ENCODE measurements at regions not wholly inside any gene's neighbourhood (a gene's known extent, or its start where the extent isn't known, plus 50 kb on each side); places are given as distances from the start of the nearest gene placed in this dataset.

- Mint-ChIP-seq H3K4me3 (peak overlapping the region; percentile 69), H3K4me1 (peaks cover 12% of the 10 kb centered on the region), H3K27ac (peak overlapping the region; percentile 64), H3K9me3 (ENCODE audit: insufficient read depth) (no peaks in the 10 kb centered on the region), H3K27me3 (no peaks in the 10 kb centered on the region)
- Histone ChIP-seq H3K4me3 (ENCODE audit: control extremely low read depth in 1 of 5, extremely low read depth in 1 of 5, insufficient read depth in 1 of 5, low read depth in 2 of 5, low read length in 4 of 5) (peak overlapping the region in 2 of 5 experiments; percentile 17 to 35), H2AFZ (ENCODE audit: insufficient read depth, low read depth, low read length, poor library complexity, severe bottlenecking) (peak overlapping the region; percentile 90), H3K36me3 (replicated peaks in 1 of 2; ENCODE audit: control extremely low read depth in 1 of 2, control insufficient read depth in 1 of 2, extremely low read depth in 1 of 2, insufficient read depth in 2 of 2, low read length in 1 of 2) (no peaks in the 10 kb centered on the region), H3K9ac (ENCODE audit: low read length) (no peak overlapping the region), H3K4me1 (ENCODE audit: control insufficient read depth in 2 of 2, insufficient read depth in 2 of 2, low read length in 2 of 2) (peaks cover 3 to 7% of the 10 kb centered on the region in 2 donors), H3K79me2 (ENCODE audit: control insufficient read depth, insufficient read depth, low read length) (no peaks in the 10 kb centered on the region), H3K4me2 (replicated peaks; ENCODE audit: low read depth, low read length, poor library complexity, severe bottlenecking) (peak overlapping the region; percentile 70), H3K9me3 (ENCODE audit: control extremely low read depth in 1 of 3, control insufficient read depth in 2 of 3, insufficient read depth in 1 of 3, low read length in 2 of 3) (no peaks in the 10 kb centered on the region), H3K27ac (ENCODE audit: low read length in 2 of 2) (no peak overlapping the region), H4K20me1 (ENCODE audit: control insufficient read depth, insufficient read depth, low read length, poor library complexity, severe bottlenecking) (no peaks in the 10 kb centered on the region), H3K27me3 (replicated peaks in 1 of 4; ENCODE audit: control extremely low read depth in 1 of 4, control insufficient read depth in 3 of 4, insufficient read depth in 4 of 4, low read length in 3 of 4) (no peaks in the 10 kb centered on the region)
- DNase-seq, result peak; percentile 88
- 2% methylated on average over 7 of the region's 13 CpGs for WGBS (ENCODE audit: insufficient coverage)
- TF ChIP-seq EZH2 (IDR thresholded peaks at IDR 0.05; ENCODE audit: borderline replicate concordance, insufficient read depth, low read depth, low read length, poor library complexity, severe bottlenecking), result no peak
- peak; percentile 96 for TF ChIP-seq CTCF (IDR thresholded peaks at IDR 0.05)
- ATAC-seq (ENCODE audit: low read depth), result peak; percentile 100
- ChIA-PET CTCF (interaction anchor here (0.6 to 4.0 kb wide), 29 partner anchors 8 to 483 kb away, joined by 3 to 84 read pairs (median 4); no protein-coding TSS in a partner anchor), POLR2A (interaction anchor here (0.7 kb wide), 1 partner anchor 454 kb away, joined by 3 read pairs; the partner anchor contains the start of gene LRRC10)
- intact Hi-C loops (cut with micrococcal nuclease), result loop anchor here (1.0 to 5.0 kb wide), 4 partner anchors 82 to 430 kb away; partner anchors contain the start of genes CCT2 and CPSF6
These were observed 82.2 kb upstream of the CPSF6 start for GRCh38 chr12:69157023-69157655.

GRCh38 chr12:69161829-69162228 is 77.5 kb upstream of the CPSF6 start:
- no peak overlapping the region for H3K4me2 ChIP-seq (replicated peaks; ENCODE audit: low read depth, low read length, poor library complexity, severe bottlenecking)
- 29% methylated on average over 1 of the region's 2 CpGs for WGBS (ENCODE audit: insufficient coverage)
- ATAC-seq (ENCODE audit: low read depth) (no peak), DNase-seq (no peak)
- ChIA-PET POLR2A (no interaction called here), CTCF (no interaction called here)
- intact Hi-C loops (cut with micrococcal nuclease), result no loop called here
- no peaks in the 10 kb centered on the region for H3K9me3 Mint-ChIP-seq (ENCODE audit: insufficient read depth)
- no peaks in the 10 kb centered on the region for H3K36me3 ChIP-seq (replicated peaks in 1 of 2; ENCODE audit: control extremely low read depth in 1 of 2, control insufficient read depth in 1 of 2, extremely low read depth in 1 of 2, insufficient read depth in 2 of 2, low read length in 1 of 2)
- no peak overlapping the region for H3K27ac Mint-ChIP-seq
- H3K27me3 Mint-ChIP-seq, result no peaks in the 10 kb centered on the region
- H3K4me3 ChIP-seq (ENCODE audit: control extremely low read depth in 1 of 5, extremely low read depth in 1 of 5, insufficient read depth in 1 of 5, low read depth in 2 of 5, low read length in 4 of 5), result no peak overlapping the region
- H3K9ac ChIP-seq (ENCODE audit: low read length), result no peak overlapping the region
- H3K4me3 Mint-ChIP-seq, result no peak overlapping the region
- no peak overlapping the region for H2AFZ ChIP-seq (ENCODE audit: insufficient read depth, low read depth, low read length, poor library complexity, severe bottlenecking)
- no peaks in the 10 kb centered on the region for H4K20me1 ChIP-seq (ENCODE audit: control insufficient read depth, insufficient read depth, low read length, poor library complexity, severe bottlenecking)
- TF ChIP-seq EZH2 (IDR thresholded peaks at IDR 0.05; ENCODE audit: borderline replicate concordance, insufficient read depth, low read depth, low read length, poor library complexity, severe bottlenecking) (no peak), CTCF (IDR thresholded peaks at IDR 0.05) (no peak)
- H3K4me1 Mint-ChIP-seq, result peaks cover 8% of the 10 kb centered on the region
- H3K79me2 ChIP-seq (ENCODE audit: control insufficient read depth, insufficient read depth, low read length), result no peaks in the 10 kb centered on the region
- no peaks in the 10 kb centered on the region for H3K9me3 ChIP-seq (ENCODE audit: control extremely low read depth in 1 of 3, control insufficient read depth in 2 of 3, insufficient read depth in 1 of 3, low read length in 2 of 3)
- no peaks in the 10 kb centered on the region for H3K27me3 ChIP-seq (replicated peaks in 1 of 4; ENCODE audit: control extremely low read depth in 1 of 4, control insufficient read depth in 3 of 4, insufficient read depth in 4 of 4, low read length in 3 of 4)
- H3K27ac ChIP-seq (ENCODE audit: low read length in 2 of 2), result no peak overlapping the region
- peaks cover 1 to 5% of the 10 kb centered on the region in 2 donors for H3K4me1 ChIP-seq (ENCODE audit: control insufficient read depth in 2 of 2, insufficient read depth in 2 of 2, low read length in 2 of 2)
